C4-2B (cell line): ENCODE measurements at regions not wholly inside any gene's neighbourhood (a gene's known extent, or its start where the extent isn't known, plus 50 kb on each side); places are given as distances from the start of the nearest gene placed in this dataset.

Experiments
- ZFX ChIP-seq: fragments of 450-650 bp; IDR thresholded peaks from 2 replicates; pipeline ENCODE4 v1.6.1; 2017
- TF ChIP-seq, protein P1 (sequence below): fragments of 450-650 bp; conservative IDR thresholded peaks from 2 replicates; pipeline ENCODE4 v1.5.1; 2017; ENCODE audit warnings: mild to moderate bottlenecking

- TF ChIP-seq, protein P1, sequence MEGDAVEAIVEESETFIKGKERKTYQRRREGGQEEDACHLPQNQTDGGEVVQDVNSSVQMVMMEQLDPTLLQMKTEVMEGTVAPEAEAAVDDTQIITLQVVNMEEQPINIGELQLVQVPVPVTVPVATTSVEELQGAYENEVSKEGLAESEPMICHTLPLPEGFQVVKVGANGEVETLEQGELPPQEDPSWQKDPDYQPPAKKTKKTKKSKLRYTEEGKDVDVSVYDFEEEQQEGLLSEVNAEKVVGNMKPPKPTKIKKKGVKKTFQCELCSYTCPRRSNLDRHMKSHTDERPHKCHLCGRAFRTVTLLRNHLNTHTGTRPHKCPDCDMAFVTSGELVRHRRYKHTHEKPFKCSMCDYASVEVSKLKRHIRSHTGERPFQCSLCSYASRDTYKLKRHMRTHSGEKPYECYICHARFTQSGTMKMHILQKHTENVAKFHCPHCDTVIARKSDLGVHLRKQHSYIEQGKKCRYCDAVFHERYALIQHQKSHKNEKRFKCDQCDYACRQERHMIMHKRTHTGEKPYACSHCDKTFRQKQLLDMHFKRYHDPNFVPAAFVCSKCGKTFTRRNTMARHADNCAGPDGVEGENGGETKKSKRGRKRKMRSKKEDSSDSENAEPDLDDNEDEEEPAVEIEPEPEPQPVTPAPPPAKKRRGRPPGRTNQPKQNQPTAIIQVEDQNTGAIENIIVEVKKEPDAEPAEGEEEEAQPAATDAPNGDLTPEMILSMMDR = no peak
- TF ChIP-seq ZFX = no peak
These were observed 506.0 kb downstream of the HTR1A start for GRCh38 chr5:63456279-63456678.
